SK-N-SH (cell line): ENCODE measurements at regions not wholly inside any gene's neighbourhood (a gene's known extent, or its start where the extent isn't known, plus 50 kb on each side); places are given as distances from the start of the nearest gene placed in this dataset.

Source experiments
- CTCF ChIP-seq: fragments of 200-600 bp; sonication (generic); IDR thresholded peaks from 2 replicates; pipeline ENCODE4 v1.6.1; 2017; ENCODE audit warnings: antibody characterized with exemption, mild to moderate bottlenecking, moderate library complexity
- EP300 ChIP-seq, 2 experiments: IDR thresholded peaks; 2 replicates each; pipeline versions ENCODE4 v1.4.0 to v1.6.1; 2012; ENCODE audit warnings: borderline replicate concordance in 1 of 2, low read depth in 1 of 2, low read length in 1 of 2
- RFX5 ChIP-seq: IDR thresholded peaks from 2 replicates; pipeline ENCODE4 v1.6.1; 2012; ENCODE audit warnings: mild to moderate bottlenecking, improper control_type of control experiment, low read length
- SIN3A ChIP-seq: IDR thresholded peaks from 2 replicates; pipeline ENCODE4 v1.6.1; 2012; ENCODE audit warnings: low read depth, mild to moderate bottlenecking, low read length, moderate library complexity, borderline replicate concordance
- SMC3 ChIP-seq: IDR thresholded peaks from 2 replicates; pipeline ENCODE4 v1.6.1; 2012; ENCODE audit warnings: low read depth, low read length, improper control_type of control experiment
- TAF1 ChIP-seq: IDR thresholded peaks from 2 replicates; pipeline ENCODE4 v1.6.1; 2012; ENCODE audit warnings: low read depth, mild to moderate bottlenecking, low read length, moderate library complexity, borderline replicate concordance

GRCh38 chr10:6958254-6958653 lies 378.2 kb upstream of the PRKCQ start:
- no peak for TF ChIP-seq RFX5
- no peak for TF ChIP-seq EP300 (IDR thresholded peaks at IDR 0.05; ENCODE audit: borderline replicate concordance in 1 of 2, low read depth in 1 of 2, low read length in 1 of 2)
- no peak for TF ChIP-seq SIN3A
- TF ChIP-seq SMC3, result no peak
- TF ChIP-seq TAF1, result no peak
- no peak for TF ChIP-seq CTCF
